ENCODE measurements at regions not wholly inside any gene's neighbourhood (a gene's known extent, or its start where the extent isn't known, plus 50 kb on each side); places are given as distances from the start of the nearest gene placed in this dataset.

DNA sequence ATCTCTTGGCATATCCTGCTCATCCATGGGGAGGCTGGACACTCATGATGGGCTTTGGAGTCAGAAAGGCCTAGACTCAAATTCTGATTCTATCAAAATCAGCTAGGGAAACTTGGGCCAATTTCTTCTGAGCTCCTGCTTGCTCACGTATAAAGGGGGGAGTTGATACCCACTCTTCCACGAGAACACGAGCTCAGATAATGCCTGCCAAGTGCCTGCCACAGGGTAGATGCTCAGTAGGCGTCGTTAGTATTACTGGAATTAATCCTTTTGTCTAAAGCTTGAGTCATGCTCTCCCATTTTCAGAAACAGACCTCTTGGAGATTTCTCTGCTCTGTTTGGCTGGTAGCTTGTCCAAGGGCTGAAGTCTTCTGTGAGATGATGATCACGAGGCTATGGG lies 238.3 kb upstream of the MVB12B start:
- no peak for DNase-seq (ENCODE audit: low read depth in 3 of 3, low spot score in 2 of 3)

DNA sequence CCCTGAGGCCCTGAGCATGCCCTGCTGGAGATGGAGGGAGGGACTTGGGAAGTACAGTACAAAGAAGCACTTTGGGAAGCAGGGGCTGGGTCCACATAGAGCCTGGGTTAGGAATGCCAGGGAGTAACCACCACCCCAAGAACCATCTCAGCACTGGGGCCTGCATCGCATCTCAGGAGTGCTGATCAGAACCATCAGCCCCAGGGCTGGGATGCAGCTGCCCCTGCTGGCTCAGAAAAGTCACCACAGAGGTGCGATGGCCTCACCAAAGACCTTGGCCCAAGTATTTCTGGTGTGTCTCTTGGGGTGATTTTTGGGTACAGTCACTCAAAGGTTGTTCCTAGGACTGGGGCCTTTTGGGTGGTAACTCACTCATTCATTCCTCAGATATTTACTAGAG lies 236.8 kb upstream of the MVB12B start:
- DNase-seq (ENCODE audit: low read depth in 3 of 3, low spot score in 2 of 3), result no peak

DNA sequence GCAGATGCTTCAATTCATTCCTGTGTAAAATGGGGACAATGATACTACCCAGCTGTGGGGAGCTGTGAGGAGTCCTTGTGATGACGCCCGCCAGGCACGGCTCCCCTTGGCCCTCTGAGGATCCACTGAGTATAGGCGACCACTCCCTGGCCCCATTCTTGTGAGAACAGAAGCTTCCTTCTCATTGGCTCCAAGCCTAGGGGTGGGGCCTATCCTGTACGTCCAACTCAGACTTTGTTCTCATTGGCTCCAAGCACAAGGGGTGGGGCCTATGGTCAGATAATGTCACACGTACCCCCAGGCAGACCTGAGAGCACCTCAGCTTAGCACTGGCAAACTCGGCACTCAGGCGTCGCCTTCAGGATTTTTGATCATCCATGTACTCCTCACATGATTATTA lies 232.9 kb upstream of the MVB12B start:
- no peak for DNase-seq (ENCODE audit: low read depth in 3 of 3, low spot score in 2 of 3)

DNA sequence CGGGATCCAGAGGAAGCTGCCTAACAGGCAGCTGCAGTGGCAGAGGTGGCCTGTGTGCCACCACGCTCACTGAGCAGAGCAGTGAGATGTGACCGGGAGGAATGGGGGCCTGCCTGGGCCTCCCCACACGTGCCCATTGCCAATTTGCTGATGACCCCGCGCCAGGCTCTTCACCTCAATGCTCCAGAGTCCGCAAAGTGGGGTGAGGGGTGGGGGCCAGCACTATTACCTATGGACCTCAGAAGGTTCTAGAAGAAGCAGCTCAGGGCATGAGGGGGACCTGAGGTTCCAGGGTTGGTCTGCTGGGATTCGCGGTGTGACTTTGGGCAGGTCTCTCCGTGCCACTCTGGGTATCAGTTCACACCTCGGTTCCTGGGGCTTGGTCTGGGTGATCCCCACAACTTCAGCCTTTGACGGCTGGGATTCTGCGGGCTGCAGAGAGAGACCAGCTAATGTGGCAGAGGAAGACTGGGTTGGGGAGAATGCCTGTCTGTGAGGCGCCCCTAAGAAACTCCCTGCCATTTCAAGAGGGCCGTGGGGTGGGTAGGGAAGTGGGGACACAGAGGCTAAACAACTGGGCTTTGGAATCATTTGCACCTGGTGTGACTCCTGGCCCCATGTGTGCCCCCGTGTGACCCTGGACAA lies 231.0 kb upstream of the MVB12B start:
- DNase-seq (ENCODE audit: low read depth in 3 of 3, low spot score in 2 of 3), result no peak

DNA sequence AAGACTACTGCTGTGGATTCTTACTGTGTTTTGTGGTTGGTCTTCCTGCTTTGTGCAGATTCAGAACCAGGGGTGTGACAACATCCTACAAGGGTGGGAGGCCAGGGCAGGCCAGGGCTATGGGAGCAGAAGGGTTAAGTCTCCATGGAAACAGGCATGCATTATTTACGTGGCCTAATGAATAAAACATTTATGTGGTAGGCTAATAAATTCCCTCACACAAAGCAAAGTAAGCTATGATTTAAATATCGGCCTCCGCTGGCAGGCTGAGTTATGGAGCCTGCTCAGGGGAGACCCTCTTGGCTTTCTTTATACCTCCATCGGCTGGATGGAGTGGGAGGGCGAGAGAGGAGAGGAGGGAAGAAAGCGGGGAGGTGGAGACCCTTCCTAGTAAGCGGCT lies 230.3 kb upstream of the MVB12B start:
- no peak for DNase-seq (ENCODE audit: low read depth in 3 of 3, low spot score in 2 of 3)

DNA sequence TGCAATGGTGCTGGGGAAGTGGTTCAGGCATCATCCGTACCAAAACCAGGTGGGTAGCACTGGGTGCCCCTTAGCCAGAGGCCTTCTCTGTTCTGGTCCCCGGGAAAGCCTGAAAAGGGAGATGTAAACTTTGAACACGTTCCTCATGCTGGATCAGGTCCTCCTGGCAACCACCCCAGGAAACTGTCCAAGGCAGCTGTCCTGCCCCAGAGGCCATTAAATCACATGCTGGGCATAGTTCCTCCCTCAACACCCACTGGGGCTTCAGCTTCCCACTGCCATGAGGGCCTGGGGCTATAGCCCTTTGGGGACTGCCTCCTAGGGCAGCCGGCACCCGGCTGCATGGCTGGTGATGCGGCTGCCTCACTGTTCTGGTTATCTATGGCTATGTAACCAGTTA lies 228.9 kb upstream of the MVB12B start:
- no peak for DNase-seq (ENCODE audit: low read depth in 3 of 3, low spot score in 2 of 3)

DNA sequence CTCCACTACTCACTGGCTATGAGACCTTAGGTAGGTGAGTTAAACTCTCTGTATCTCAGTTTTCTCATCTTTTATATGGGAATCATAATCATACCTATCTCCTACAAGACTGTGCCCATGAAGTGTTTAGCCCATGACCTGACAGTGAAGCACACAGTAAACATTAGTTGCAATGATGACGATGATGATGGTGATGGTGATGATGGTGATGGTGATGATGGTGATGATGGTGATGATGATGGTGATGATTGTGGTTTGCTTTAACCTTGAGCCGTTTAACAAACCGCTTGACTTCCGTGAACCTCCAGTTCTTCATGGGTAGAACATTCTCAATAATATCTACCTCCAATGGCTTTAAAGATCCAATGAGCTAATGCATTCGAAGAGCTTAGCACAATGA lies 220.2 kb upstream of the MVB12B start:
- no peak for DNase-seq (ENCODE audit: low read depth in 3 of 3, low spot score in 2 of 3)

DNA sequence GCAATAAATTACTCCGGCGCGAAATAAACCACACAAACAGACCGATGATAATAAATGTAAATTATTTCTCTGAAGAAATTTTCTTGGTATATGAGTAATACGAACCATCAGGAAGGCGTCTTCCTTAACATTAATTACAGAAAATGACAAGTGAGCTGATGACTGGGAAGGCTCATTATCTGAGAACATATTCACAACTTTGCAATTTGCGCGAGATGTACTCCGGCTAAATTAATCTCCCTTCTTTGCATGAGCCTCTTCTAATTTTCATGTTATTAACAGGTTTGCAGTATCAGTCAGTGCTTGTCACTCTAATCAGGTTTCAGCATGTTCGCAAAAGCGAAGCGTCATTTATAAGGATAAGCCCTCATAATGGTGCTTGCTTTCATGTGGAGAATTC lies 218.9 kb upstream of the MVB12B start:
- DNase-seq (ENCODE audit: low read depth in 3 of 3, low spot score in 2 of 3), result no peak

DNA sequence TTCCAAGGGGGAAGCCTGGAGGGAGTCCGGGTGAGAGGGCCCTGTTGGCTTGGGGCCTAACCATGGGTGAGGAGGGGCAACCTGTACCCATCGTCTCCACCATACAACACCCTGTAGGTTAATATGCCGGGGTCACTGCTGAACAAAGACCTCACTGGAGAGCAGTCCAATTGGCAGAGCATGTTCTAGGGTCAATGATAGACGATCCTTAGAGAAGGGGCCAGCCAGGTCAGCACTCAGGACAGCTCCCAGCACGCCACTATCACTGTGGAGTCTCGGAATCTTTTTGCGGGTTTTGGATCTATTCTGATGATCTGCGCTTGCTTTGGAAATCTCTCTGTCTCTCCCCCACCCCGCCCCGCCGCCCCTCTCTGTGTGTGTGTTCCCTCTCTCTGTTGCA lies 218.4 kb upstream of the MVB12B start:
- no peak for DNase-seq (ENCODE audit: low read depth in 3 of 3, low spot score in 2 of 3)

DNA sequence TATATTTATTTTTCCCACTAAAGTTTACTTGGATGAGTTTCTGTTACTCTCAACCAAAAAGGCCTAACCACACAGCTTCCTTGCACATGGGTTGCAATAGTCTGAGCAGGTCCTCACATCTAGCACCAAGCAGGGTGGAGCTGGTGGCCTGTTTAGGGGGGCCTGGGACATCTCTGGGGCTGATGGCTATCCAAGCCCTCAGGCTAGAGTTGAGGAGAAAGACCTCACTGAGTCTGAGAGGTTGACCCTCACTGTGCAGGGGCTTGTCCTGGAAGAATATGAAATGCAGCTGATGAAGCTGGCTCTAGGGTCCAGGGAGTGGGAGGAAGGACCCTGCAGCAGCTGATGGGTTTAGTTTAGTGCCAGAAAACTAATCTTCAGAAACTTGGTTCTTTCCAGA lies 217.1 kb upstream of the MVB12B start:
- no peak for DNase-seq (ENCODE audit: low read depth in 3 of 3, low spot score in 2 of 3)

DNA sequence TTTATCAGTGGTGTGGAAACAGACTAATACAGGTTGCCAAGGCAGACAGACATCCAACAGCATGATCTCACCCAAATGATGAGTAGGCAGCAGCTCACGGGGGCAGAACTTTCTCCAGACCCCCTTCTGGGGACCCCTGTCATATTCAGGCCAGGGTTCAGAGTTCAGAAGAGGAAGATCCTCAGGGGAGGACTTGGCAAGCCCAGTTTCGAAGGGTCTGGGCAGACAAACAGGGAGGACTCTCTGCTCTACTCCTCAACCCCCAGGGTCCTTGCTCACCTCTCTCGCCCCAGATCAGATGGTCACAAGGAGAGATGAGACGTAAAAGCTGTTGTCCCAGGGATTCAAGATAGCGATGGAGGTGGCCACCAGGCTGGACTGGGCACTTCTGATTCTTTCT lies 215.1 kb upstream of the MVB12B start:
- DNase-seq (ENCODE audit: low read depth in 3 of 3, low spot score in 2 of 3), result no peak

DNA sequence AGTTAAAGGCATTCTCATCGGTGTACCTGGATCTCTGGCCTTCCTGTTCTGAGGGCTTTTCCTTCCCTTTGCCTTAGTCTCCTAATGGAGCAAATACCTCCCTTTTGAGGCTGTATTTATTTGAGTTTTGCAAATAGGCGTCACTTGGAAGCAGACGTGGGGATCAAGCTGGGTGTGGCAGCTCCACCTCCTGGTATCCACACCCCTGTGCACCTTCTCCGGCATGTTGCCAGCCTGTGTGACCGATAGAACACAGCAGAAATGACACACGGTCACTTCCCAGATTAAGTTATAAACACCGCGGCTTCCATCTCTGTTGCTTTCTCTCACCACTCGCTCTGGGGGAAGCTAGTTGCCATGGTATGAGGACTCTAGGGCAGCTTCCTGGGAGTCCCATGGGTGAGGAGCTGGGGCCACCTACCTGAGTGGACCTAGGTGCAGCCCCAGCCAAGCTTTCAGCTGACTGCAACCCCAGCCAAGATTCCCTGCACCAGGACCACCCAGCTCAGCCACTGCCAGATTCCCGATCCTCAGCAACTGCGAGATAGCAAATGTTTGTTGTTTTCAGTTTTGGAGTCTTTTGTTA lies 214.4 kb upstream of the MVB12B start:
- DNase-seq (ENCODE audit: low read depth in 3 of 3, low spot score in 2 of 3), result no peak

DNA sequence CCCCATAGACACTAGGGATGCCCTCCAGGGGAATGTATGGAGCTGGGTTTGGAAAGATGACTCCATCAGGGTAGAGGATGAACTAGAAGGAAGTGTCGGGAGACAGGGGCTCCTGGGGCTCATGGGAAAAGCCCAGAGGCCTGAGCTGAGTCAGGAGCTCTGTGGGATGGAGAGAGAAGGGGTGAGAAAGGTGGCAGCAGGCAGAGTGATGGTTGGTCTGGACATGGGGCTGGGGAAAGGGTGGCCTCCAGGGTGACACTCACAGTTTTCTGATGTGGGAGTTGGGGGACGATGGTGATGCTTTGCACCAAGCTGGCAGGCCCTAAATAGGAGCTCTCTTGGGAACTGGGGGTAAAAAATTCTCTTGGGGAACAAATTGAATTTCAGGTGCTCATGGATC lies 213.5 kb upstream of the MVB12B start:
- no peak for DNase-seq (ENCODE audit: low read depth in 3 of 3, low spot score in 2 of 3)

DNA sequence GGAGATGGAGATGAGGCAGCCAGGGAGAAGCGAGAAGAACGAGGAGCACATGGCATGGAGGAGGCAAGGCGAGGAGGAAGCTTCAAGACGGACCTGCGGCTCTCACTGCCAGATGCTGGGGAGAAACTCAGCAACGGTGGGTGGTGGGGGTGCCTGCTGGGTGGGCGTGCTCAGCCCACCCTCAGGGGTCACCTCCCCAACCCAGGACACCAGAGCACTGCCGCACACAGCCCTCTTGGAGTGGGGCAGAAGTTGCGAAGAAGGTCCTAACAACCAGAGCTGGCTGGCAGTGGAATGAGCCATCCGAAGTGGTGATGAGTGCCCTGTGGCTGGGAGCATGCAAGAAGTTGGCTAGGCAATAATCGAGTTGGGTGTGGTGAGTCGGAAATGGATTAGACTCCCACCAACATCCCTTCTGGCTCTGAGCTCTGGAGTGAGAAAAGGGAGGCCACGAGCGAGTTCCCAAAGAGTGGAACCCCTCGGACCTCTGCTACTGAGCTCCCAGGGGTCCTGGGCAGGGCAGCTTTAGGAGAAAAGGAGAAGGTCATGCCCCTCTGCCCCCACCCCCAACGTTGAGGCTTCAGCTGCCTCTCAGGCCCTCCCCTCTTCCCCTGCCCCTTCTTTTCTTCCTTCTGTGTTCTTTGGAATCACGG lies 212.7 kb upstream of the MVB12B start:
- no peak for DNase-seq (ENCODE audit: low read depth in 3 of 3, low spot score in 2 of 3)

DNA sequence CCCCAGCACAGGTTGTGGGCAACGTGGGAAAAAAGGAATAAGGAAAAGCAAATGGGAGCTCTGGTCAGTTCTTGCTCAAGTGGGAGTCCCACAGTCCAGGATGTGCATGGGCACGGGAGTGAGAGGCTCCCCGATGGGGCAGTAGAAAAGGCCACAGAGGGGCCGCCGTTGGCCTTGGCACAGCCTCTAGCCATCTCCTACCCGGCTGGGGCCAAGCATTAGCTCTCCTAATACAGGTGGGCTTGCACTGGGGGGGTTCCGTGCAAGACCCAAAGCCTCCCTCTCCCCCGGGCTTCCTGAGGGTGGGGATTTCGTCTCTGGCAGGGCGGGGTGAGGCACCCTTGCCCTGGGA lies 212.2 kb upstream of the MVB12B start:
- DNase-seq (ENCODE audit: low read depth in 3 of 3, low spot score in 2 of 3), result no peak

DNA sequence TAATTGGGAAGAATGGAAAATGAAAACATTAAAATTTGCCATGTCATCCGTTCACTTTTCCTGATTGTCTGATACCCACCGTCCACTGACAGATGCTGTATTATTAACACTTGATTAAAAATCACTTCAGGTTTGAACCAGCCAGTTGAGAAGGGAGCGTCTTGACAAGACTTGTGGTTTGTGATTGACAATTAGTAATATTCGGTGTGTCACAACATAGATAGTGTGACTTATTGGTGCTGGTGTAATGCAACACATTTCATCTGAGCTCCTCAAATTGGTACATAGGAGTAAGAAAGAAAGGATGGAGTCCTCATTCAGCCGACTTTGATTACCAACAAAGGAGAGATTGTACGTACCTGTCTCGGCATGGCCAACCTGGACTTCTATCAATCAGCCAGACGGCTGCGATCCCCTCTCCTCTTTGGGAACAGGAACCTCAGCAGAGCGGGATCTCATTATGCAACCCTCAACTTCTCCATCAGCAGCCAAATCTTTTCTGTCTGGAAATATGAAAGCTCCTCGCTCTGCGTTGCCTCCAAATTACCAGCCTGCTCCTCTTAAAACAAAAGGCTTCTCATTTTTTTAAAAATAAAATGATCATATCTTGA lies 211.7 kb upstream of the MVB12B start:
- no peak for DNase-seq (ENCODE audit: low read depth in 3 of 3, low spot score in 2 of 3)

DNA sequence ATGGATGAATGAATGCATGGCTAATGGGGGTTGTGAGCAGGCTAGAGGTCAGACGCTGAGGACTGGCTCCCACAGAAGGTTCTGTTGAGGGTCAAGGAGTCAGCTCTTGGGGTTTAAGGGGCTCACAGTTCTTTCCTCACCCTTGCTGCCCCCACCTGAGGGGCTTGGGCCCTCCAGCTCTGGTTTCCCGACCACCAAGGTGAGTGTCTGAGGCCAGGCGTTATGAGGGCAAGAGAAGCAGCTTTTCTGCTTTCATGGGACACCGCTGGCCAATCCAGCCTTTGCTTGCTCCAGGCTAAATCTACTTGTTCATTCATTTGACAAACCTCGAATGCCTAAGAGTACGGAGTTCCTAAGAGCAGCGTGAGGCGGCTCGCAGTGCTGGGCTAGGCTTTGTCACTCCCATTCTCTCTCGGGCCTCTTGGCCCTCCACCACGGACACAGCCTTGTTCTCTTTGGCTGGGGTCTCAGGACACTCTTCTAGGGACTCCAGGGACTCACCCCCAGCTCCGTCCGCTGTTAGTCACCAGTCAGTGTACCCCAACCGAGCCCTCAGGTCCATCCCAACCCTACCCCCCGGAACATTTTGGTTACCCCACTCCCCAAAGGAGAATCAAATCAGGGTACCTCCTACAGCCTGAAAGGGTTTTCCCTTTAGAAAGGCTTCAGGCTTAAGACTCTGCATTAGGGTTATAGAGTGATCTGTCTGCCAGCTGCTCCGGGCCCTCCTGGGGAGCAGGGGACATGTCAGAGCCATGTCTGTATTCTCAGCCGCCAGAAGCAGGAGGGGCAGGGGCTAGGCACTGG lies 210.1 kb upstream of the MVB12B start:
- no peak for DNase-seq (ENCODE audit: low read depth in 3 of 3, low spot score in 2 of 3)

DNA sequence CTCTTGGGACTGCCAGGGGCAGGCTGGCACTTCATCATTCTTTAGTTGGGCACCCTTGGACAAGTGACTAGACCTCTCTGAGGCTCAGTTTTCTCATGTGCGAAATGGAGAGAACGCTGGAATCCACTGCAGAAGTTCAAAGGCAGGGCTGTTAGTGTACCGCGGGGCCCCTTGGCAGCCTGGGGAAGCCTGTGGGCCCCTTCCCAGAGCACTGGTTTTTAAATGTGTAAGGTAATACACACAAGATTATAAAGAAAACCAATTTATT lies 209.5 kb upstream of the MVB12B start:
- DNase-seq (ENCODE audit: low read depth in 3 of 3, low spot score in 2 of 3), result no peak

DNA sequence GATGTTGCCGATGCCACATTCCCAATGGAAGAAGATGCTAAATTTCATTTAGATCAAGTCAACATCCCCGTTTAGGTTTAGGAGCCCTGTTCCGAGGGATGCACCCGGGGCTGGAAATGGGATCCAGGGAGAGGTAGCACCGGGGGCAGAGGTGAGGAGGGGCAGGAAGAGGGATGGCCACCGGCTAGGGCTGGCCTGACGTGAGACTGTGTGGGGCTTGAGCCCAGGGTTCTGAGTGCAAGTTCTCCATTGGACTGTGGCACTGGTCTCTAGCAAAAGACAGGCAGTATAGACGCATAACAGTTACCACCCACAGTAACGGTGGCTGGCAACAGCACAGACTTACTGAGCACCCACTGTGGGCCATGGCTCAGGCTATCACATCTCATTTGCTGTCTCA lies 209.0 kb upstream of the MVB12B start:
- no peak for DNase-seq (ENCODE audit: low read depth in 3 of 3, low spot score in 2 of 3)

DNA sequence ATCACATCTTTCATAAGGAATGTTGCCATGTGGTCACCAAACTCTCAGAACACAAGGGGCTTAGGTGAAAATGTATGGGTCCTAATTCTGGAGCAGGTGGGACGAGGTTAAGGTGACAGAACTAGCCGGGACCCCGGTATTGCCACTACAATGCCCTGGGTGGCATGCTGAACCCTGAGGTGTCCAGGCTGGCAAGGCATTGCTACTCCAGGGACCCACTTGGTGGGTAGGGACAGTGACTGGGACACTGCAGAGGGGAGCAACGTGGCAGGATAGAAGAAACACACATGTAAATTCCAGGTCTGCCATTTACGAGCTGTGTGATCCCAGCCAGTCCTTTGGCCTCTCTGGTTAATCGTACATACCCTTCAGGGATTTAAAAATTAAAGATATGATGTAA lies 206.9 kb upstream of the MVB12B start:
- no peak for DNase-seq (ENCODE audit: low read depth in 3 of 3, low spot score in 2 of 3)

DNA sequence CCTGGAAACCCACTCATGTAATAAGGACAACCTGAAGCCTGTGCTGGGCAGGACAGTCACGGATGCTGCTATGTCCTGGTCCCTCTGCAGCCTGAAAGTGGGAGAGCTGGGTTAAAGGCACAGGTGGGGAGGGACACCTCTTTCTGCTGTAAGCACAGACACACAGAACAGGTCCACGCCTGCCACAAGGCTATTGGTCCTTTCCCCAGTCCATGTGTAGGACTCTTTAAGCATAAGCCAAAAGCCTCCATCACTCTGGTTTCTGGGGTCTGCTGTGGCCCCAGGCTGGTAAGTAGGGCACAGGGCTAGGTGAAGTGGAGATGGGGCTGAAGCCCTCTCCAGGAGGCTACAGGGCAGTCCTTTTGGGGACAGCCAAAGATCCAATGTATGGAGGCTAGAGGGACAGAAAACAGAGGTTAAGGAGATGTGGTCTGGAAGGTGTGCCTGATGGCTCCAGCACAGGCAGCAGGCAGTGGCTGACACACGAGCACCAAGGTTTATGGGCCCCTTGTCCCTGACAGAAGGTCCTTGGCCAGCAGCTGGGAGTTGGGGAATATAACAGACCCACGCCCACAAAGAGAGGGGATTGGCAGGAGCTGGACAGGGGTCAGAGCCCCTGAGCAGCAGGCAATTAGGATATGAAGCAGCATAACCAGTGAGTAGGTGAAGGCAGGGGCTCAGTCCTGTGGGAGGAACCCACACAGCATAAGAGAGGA lies 203.6 kb upstream of the MVB12B start:
- no peak for DNase-seq (ENCODE audit: low read depth in 3 of 3, low spot score in 2 of 3)

Data from right renal cortex interstitium (tissue), 3 donors.